GM18507 (cell line): ENCODE measurements at regions not wholly inside any gene's neighbourhood (a gene's known extent, or its start where the extent isn't known, plus 50 kb on each side); places are given as distances from the start of the nearest gene placed in this dataset.

ENCODE experiments used
- DNase-seq: peaks from one replicate; pipeline ENCODE4 v3.0.0; 2011; ENCODE audit warnings: low read depth; ENCODE audit not compliant: insufficient read length; ENCODE audit errors: extremely low spot score
- FAIRE-seq: peaks from 2 replicates; lab custom pipeline; 2011; peaks lifted over from hg19 to GRCh38; lab: Jason Lieb, UNC

DNA sequence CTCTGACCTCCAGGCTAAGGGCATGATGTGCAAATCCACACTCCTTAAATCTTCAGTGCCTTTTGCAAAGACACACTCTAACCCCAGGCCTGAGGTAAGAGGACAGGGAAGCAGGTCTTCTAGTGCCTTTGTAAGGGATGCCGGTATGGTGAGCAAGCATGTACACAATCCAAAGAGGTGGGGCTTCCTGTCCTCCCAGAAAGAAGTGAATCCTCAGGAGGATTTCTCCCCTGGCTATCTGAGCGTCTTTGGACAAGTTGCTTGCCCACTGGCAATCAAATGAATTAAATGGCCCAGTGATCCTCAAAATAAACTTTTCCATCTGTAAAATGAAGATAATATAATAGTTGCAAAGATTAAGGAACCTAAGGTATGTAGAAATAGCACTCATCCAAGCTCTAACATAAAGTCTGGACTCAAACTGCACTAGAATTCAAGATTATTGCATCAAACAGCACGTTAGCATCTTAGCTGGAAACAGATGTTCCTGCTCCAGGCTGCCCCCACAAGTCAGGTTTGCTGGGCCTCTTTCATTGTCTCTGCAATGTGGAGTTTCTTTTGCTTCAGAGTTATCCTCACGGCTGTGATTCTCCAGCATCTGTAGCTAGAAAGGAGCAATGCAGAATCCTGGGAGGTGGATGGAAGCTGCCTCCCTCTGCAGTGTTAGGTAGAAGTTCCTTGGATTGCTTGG, 249.6 kb downstream of the TSHZ3 start:
- no peak for FAIRE-seq
- no peak for DNase-seq

- FAIRE-seq: no peak
- no peak for DNase-seq
Measured at GRCh38 chr19:31098836-31099235, 250.4 kb downstream of the TSHZ3 start.

- FAIRE-seq (no peak), DNase-seq (no peak)
Measured at GRCh38 chr19:31096935-31097545, 252.2 kb downstream of the TSHZ3 start.

DNA sequence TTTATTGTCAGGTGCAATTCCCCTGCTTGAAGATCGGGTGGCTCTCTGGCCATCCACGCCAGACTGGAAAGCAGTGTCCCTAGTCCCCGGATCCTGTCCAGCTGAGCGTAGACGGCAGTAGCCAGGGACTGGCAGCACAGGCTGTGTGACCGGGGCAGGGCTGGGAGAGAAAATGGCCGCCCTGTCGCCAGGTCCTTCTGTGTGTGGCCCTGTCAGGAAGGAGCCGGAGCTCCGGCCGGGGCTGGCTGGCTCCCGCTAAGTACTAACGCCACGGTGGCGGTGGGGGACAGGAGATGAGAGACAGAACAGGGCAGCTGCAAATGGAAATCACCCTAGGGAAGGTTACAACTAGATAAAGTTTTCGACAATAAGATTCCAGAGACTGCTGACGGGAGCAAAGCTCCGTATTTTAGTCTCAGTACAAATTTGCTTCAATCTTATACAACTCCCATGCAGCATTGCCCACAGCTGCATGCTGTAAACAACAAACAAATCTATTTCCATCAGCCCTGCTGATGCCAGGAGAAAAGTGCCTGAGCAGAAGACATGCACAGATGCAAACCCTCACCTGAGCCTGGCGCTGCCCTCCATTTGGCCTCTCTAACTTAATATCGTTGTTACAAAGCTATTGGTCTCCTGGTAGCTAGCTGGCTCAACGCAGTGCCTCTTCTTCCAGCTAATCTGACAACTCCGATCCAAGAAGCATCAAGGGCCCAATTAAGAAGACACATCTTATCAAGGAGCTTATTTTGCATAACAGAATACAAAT, 253.0 kb downstream of the TSHZ3 start:
- no peak for FAIRE-seq
- no peak for DNase-seq

GRCh38 chr19:31095100-31095804, 254.0 kb downstream of the TSHZ3 start:
- no peak for DNase-seq
- no peak for FAIRE-seq

- no peak for FAIRE-seq
- DNase-seq: no peak
Measured at GRCh38 chr19:31092274-31092673, 257.0 kb downstream of the TSHZ3 start.

- DNase-seq (no peak), FAIRE-seq (no peak)
Measured at GRCh38 chr19:31089681-31090080, 259.6 kb downstream of the TSHZ3 start.

- no peak for DNase-seq
- no peak for FAIRE-seq
Measured at GRCh38 chr19:31085125-31085524, 264.1 kb downstream of the TSHZ3 start.

- FAIRE-seq (no peak), DNase-seq (no peak)
Measured at GRCh38 chr19:31083105-31083504, 266.1 kb downstream of the TSHZ3 start.

- DNase-seq (no peak), FAIRE-seq (no peak)
Measured at GRCh38 chr19:31075146-31075655, 274.0 kb downstream of the TSHZ3 start.

- DNase-seq (no peak), FAIRE-seq (no peak)
Measured at GRCh38 chr19:31074199-31075125, 274.8 kb downstream of the TSHZ3 start.

GRCh38 chr19:31073485-31074198, 275.6 kb downstream of the TSHZ3 start:
- DNase-seq (no peak), FAIRE-seq (no peak)

- FAIRE-seq (no peak), DNase-seq (no peak)
Measured at GRCh38 chr19:31072451-31072850, 276.8 kb downstream of the TSHZ3 start.

- DNase-seq (no peak), FAIRE-seq (no peak)
Measured at GRCh38 chr19:31071136-31071855, 277.9 kb downstream of the TSHZ3 start.

- FAIRE-seq (no peak), DNase-seq (no peak)
Measured at GRCh38 chr19:31070146-31071065, 278.8 kb downstream of the TSHZ3 start.

DNA sequence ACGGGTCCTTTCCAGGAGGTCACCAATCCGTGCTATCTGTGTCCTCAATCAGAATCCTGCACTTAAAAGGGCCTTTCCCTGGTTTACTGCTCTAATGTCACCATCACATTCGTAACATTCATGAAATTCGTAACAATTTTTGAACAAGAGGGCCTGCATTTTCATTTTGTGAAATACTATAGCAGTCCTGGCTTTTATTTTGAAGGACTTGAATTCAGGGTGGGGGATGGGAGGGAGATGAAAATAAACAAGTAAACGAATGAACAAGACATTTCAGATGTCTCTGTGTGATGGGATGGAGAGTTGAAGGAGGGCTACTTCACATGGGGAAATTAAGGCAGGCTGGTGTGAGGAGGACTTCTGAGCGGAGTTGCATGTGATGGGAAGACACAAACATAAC, 281.0 kb downstream of the TSHZ3 start:
- DNase-seq: no peak

DNA sequence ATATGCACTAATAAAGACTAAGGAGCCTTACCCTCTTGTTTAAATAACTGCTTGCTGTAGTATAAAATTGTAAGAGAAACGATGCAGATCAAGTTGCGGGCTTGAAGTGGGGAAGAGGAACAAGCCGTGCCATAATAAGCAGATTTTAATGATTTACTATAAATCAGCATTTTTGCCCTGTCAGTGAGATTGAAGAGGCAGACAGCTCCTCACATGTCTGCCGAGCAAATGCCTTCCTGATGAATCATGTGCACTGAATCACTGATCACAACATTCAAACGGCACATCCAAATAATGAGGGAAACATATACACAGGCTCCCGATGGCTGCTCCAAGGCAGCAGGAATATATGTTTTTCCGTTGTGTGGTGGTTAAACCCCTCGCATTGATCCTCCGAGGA, 282.9 kb downstream of the TSHZ3 start:
- no peak for DNase-seq

More for the DNA sequence above, 281.0 kb downstream of the TSHZ3 start:
- FAIRE-seq: no peak

More for the DNA sequence above, 282.9 kb downstream of the TSHZ3 start:
- FAIRE-seq: no peak
